Right lung (tissue), 2 donors: ENCODE measurements at regions not wholly inside any gene's neighbourhood (a gene's known extent, or its start where the extent isn't known, plus 50 kb on each side); places are given as distances from the start of the nearest gene placed in this dataset.
"Not testable (repeated sequence)": the region's sequence is repeated elsewhere in the genome, so short reads cannot be mapped to it uniquely, and the experiment has no call there.

ENCODE experiments used
- DNase-seq, 2 donors: peaks; one replicate each; pipeline ENCODE4 v3.0.0-alpha.2; 2013

DNA sequence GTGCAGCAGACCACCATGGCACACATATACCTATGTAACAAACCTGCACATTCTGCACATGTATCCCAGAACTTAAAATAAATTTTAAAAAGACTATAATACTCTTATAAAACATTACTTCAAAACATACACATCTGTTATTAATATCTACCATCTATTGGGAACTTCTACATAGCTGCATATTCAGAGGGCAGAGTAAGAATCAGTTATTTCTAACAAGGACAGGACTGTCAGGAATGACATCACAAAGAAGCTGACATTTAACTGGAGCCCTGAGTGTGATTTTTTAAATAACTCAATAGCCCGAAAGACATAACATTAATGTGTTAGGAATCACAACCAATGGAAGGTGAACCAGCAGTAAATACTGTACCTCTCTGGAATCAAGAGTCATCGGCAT lies 276.7 kb upstream of the ECI2 start:
- DNase-seq, result no peak

DNA sequence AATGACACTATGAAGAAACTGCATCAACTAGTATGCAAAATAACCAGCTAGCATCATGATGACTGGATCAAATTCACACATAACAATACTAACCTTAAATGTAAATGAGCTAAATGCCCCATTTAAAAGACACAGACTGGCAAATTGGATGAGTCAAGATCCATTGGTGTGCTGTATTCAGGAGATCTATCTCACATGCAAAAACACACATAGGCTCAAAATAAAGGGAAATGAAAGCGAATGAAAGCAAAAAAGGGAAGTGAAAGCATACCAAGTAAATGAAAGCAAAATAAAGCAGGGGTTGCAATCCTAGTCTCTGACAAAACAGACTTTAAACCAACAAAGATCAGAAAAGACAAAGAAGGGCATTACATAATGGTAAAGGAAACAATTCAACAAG lies 272.3 kb upstream of the ECI2 start:
- not testable (repeated sequence) for DNase-seq

DNA sequence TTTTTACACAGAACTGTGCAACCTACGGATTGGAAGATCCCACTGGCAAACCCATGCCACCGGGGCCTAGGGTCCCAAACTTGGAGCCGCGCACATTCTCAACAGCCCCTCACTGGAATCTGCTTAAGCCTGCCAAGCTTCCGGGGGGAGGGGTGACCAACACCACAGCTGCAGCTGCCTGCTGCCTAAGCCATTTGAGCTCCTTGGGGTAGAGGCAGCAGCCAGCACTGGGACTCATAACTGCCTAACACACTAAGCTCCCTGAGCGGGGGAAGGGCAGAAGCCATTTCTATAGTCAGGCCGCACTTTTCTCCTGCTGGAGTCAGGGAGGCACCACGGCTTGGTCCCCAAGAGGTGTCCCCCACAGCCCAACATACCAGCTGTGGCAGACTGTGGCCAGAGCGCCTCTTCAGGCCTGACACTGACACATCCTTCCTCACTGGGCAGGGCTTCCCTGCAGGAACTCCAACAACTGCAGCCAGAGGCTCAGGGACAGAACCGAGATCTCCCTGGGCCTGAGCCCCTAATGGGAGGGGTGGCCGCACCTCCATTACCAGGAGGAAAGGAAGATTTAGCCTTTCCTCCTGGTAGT lies 270.3 kb upstream of the ECI2 start:
- no peak for DNase-seq

DNA sequence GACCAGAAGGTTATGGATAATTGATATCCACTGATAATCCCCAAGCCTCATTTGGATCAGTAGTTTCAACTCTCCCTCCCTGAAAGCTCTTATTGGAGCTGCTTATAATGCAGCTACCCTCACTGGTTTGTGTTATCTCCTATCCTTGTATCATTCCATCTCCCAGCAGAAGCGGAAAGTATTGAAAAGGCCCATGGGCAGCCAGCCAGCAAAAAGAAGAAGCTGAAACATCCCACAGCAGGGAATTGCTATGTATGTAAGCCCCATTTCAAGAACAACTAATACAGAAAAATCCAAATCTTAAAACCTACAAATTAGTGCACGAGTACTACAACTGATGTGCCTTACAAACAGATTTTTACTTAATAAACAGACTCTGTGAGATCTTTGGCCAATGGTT lies 269.0 kb upstream of the ECI2 start:
- DNase-seq, result no peak

DNA sequence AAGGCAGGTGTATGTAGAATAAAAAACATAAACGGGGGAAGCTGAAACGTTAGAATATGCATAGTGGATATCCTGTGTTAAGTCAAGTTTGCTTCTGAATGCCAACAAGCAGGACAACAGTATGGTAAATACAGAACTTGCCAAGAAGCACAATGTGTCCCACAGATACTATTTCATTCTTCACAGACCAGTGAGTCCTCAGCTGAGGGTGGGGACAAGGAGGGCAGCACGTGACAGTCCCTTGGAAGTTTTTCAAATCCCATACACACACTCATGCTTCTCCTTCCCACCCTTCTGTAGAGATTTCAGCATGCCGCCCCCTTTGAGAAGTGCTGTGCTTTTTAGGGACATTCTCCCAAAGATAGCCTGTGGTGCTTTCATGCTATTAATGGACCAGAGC lies 268.5 kb upstream of the ECI2 start:
- DNase-seq, result no peak

DNA sequence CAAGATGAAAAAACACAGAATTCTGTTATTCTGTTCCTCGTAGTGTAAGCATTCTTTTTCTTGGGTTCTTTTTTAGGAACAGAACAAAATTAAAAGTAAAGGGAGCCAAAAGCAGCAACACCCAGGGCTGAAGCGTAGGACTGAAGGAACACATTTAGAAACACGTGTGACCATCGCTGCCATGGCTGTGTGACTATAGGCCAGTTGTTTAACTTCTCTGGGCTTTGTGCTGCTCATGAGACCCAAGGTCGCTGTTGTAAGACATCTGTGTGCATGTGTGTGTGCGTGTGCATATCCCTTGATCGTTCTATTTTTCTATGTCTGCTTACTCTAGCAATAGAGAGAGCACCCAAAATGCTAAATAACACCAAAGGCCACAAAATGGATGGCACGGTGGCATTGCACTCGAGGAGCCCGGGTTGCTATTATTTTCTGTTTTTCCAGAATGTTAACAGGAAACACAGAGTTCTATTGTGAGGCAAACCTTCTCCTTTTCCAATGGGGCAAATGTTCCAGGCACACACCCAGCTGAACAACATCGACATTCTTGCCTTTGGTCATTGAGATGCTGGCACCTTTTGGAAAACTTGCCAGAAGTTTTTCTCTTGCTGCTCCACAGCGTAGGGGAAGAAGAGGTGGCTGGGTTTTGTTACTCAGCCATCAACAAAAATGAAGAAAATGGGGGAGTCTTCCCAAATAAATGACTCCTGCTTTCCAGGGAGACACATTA lies 267.8 kb upstream of the ECI2 start:
- DNase-seq, result no peak

DNA sequence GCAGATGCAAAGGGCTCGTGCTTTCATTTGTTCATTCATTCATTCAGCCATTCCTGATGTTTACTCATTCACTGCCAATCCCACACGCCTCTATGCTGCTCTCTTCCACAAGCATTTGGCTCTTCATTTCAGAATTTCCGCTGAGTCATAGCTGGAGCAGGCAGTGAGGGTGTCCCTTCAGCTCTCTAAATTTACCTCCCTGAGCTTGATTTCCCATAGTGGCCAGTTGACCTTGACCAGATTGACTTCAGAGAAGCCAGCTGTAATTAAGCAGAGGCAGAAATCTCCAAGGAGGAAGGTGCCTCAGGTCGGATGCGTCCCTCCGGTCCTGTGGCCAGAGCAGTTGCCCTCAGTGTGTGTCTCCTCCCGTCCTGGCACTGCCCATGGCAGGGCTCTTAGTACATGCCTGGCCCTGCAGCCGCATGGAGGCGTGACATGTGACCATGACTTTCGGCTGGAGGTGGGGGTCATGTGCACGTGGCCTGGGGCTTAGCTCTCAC lies 267.2 kb upstream of the ECI2 start:
- peak; percentile 12 to 18 for DNase-seq

DNA sequence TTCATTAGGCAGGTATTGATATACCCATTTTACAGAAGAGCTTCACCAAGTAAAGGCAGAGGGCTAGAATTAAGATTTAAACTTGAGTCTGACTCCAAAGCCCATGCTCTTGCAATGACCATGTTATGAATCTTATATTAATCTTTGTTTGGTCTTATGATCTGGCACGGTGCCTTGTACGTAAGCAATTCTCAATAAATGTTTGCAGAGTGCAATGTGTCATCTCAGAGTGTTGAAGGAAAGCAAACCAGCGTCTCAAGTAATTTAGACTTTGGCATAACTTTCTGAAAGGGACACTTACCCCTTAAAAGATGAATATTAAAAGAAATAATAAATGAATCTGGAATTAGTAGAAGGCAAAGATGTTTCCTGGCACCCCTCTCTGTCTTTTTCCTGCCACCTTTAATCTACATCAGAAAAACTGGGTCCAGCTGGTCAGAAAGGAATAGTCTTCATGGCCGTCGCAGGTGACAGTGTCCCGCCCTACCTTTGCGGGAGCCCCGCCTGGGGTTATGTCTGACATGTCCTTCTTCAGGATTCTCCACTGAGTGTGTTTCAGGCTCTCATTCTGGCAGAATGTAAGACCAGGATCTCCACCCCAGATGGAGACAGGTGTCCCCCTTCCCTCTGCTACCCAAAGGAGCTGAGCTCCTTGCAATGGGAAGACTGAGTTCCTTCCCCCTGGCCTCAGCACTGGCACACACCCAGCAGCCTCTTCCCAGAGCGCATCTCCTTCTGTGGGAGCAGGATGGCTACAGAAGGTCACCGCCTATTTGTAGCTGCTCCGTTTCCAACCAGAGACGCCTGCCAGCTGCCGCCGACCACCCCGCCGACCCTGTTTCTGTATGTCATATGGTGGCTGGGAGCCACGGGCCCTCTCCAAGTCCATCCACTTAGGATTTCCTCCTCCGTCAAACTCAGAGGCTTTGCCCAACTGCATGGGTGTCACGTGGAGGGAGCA lies 266.3 kb upstream of the ECI2 start:
- DNase-seq, result peak in 1 of 2 donors; percentile 6

DNA sequence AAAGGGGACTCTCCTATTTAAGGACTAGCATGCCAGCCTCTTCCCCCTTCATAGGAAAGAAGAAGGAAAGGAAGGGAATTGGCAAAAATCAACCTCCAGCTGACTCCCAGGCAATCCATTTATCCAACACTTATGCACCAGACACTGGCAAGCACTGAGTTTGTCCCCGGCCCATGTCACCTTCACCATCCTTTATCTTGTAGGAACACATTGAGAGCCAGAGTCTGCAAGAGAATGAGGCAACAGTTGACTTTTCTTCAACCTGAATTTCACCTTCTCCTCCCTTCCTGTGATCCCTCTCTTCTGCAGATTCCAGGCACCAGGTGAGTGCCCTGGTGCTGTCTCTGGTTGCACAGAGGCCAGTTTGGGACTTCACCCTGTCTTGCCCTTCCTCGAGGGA lies 264.3 kb upstream of the ECI2 start:
- DNase-seq, result no peak

DNA sequence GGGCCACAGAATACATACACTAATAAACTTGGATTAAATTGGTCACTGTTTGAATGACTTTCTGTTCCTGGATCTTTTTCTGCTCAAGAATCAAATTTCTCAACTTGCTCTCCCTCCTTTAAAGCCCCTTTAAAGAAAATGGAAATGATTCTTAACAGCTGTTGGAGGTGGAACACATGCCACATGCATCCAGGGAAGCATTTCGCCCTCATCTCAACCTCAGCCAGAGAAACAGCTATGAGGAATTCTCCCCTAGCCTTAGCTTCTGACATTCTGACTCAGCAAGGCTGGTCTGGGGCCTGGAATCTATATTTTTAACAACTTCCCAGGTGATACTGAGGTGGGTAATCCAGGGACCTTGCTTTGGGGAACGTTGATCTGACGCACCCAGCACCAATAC lies 263.4 kb upstream of the ECI2 start:
- no peak for DNase-seq

DNA sequence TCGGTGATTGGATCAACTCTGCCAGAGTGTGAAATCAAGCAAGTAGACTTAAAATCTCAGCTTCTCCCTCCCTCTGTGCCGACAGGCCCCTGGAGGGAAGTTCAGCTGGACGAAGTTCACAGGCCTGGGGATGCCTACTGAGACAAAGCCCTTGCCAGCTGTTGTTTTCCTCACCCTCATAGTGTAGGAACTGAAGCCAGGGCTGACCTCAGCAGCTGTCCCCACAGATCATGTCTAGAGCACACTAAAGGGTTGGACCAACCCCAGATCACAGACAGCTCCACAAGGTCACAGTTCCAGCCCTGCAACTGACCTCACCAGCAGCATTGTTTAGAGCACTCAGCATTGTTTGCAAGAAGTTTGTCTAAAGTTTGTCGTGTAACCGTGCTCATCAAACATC lies 261.9 kb upstream of the ECI2 start:
- no peak for DNase-seq

DNA sequence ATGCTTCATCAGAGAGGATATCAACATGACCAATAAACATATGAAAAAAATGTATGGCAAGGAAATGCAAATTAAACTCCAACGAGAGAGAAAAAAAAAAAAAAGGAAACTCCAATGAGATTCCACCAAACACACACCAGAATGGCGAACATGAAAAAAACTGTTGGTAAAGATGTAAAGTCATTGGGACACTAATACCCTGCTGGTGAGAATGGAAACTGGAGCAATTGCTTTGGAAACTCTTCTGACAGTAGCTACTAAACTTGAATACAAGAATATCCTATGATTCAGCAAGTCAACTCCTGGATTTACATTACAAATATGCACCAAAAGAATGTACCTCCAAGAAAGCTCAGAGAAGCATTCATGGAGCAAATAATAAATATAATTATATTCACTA lies 260.7 kb upstream of the ECI2 start:
- no peak for DNase-seq

DNA sequence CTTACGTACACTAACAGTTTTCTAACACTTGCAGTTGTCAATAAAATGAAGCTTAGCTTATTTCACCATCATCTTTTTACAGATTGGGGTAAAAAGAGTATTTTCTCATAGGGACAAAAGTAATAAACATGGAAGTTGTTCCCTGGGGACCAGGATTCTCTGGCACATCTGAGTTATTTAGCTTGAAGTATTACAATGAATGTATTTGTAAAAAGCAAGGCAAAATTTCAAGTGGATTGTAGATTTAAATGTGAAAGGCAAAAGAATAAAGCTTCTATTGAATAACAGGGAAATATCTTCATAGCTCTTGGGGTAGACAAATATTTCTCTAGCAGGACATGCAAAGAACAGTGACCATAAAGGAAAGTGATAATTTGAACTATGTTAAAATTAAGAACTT lies 260.0 kb upstream of the ECI2 start:
- no peak for DNase-seq

DNA sequence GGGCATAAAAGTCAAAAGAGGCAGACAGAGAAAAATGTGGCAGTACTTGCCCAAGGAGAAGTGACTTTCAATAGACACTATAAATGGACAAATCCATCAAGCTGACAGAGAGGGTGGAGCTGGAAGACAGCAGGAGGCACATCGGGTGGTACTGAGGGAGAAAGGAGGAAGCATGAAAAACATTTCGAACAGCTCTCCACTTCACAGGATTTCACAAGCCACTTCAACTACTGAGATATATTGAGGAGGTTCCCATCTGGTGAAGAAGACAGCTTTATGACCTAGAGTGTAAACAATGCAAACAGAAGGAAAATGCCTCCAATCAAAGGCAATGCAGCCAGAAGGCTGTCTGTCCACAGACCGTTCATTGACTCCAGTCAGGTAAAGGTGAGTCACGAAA lies 259.4 kb upstream of the ECI2 start:
- DNase-seq, result no peak

DNA sequence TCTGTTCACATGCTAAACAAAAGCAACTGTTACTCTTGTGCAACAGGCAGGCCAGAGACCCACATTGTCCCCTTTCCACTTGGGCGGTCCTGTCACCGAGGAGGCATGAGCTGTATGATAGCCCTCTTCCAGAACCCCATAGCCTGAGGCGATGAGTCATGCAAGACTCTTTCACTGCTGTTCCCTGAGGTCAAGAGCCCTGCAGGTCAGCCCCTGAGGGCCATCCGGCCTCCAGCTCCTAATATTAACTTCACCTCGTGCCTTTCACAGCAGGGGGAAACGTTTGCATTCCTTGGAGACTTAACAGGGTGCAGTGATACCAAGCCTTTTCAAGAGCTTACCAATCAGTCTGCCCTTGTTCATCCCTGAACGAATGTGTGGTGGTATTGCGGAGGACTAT lies 253.3 kb upstream of the ECI2 start:
- no peak for DNase-seq

DNA sequence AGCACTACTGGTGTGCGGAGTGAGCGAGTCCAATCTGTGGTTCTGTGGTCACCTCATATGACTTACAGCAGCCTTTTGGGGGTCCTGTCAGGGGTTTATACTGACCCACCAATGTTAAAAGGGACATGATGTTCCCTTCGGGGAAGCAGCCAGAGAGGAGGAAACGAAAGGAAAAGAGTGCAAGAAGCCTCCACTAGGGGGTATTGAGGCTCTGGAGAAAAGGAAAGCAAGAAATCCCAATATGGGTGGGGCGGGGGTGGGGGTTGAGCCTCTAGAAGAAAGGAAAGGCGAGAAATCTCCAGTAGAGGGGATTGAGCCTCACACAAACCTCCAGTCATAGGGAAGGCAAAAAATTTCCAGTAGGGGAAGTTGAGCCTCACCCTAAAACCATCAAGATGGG lies 249.3 kb upstream of the ECI2 start:
- no peak for DNase-seq

DNA sequence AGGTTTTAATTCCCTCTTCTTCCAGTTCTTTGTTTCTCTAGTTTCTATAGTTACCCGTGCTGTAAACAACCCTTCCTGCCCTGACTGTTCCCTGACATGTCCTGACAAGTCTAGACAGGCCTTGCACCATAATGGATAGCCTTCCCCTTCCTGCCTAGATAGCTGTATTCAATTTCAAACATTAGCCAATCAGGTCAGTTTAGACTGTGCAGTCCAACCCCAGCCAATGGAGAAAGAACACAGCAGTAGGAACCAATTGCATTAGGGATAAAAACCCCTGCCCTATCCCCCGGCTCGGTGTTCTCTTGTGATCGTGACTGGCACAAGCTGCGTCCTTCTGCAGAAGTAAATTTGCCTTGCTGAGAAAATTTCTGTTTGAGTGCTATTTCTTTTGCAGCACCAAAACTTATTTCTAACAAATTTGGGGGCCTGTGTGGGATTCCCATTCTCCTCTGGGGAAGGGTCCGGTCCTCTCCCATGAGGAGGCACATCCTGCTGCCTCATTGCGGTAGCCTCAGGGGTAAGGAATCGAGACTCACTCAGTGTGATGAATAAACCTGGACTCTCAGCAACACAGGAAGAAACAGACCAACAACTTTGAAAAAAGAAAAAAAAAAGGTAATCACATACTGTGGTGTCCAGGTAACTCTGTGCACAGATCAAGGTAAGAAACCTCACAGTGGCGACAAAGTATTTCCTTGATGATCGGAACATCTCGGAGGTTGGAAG lies 248.7 kb upstream of the ECI2 start:
- DNase-seq, result no peak

DNA sequence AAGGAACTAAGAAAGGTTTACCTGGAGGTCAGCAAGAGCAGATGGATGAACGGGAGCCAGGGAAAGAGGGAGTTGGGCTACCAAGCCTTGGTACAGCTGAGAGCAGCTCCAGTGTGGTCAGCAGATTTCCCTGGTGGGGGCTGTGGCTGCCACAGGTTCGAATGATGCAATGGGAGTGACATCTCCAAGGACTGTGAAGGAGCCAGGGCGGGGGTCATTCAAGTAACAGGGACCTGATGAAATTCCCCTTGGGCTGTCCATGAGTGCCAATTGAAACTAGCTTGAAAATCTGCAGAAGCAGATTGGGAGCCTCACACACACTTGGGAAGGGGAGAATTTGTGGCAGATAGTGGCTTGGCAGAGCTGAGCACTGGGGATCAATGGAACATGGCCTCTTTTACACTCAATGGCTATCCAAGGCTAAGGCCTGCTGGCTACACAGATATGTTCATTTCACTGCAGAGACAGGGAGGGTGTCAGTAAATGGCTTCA lies 247.0 kb upstream of the ECI2 start:
- DNase-seq, result no peak

DNA sequence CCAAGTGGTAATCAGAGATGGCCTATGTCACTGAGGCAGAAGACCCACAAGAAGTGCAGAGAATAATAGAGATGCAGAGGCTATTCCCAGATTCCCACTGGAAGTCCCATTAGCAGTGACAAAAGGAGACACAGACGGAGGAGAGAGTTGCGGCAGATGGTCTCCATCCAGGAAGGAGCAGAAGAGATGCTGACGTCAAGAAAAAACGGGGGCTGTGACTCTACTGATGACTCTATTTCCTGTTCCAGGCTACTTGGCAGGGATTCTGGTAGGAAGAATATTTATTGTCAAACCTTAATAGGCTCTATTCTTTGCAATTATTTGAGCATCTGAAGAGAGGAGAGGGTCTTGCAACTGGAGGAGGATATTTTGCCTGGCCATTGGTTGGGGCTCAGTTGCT lies 246.0 kb upstream of the ECI2 start:
- no peak for DNase-seq

DNA sequence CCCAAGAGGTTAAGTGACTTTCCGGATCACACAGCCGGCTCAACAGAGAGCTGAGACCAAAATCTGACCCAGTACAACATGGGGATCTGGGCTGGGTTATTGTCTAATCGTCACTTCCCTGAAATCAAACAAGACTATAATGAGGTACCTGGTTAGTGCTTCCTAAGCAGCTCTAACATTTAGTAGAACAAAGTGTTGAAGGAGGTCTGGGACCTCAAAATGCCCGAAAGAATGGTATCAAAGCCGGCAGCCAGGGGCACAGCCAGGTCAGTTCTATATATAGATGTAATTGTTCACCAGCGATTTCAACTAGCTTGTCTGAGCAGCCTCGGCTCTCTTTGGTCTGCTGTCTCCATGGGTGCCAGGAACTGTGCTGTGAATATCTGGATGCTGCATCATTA lies 245.5 kb upstream of the ECI2 start:
- DNase-seq, result no peak

DNA sequence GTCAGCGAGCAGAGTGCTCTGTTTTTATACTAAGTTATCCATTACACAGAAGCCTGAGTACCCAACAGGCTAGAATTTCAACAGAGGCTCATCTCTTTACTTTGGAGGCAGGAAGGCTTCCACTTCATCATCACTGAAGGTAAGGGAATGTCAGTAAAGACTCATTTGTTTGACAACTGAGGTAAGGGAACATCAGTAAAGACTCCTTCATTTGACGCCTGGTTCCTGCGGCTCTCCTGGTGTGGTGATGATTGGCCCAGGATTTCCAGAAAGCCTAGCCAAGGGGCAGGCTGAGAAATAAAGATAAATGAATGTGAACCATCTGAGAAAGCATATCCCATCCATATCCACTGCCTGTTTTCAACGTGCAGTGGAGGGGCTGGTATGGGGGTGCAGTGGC lies 244.6 kb upstream of the ECI2 start:
- DNase-seq, result no peak
